ENCODE measurements at regions not wholly inside any gene's neighbourhood (a gene's known extent, or its start where the extent isn't known, plus 50 kb on each side); places are given as distances from the start of the nearest gene placed in this dataset.
"Not testable (repeated sequence)": the region's sequence is repeated elsewhere in the genome, so short reads cannot be mapped to it uniquely, and the experiment has no call there.

DNA sequence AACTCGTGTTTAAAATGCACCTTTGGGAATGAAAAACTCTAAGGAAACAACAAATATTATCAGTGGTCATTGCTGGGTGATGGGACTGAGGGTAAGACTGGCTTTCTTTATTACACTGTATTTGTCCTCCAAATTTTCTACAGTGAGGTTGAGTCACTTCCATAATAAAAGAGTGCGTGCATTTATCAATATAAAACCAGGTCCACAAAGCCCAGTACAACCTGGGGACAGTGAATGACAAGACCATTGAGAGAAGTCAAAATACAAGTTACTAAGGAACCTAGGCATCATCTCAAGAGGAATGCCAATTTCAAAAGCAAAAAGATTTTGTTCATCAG lies 76.4 kb downstream of the MAGED4 start:
- DNase-seq = no peak

DNA sequence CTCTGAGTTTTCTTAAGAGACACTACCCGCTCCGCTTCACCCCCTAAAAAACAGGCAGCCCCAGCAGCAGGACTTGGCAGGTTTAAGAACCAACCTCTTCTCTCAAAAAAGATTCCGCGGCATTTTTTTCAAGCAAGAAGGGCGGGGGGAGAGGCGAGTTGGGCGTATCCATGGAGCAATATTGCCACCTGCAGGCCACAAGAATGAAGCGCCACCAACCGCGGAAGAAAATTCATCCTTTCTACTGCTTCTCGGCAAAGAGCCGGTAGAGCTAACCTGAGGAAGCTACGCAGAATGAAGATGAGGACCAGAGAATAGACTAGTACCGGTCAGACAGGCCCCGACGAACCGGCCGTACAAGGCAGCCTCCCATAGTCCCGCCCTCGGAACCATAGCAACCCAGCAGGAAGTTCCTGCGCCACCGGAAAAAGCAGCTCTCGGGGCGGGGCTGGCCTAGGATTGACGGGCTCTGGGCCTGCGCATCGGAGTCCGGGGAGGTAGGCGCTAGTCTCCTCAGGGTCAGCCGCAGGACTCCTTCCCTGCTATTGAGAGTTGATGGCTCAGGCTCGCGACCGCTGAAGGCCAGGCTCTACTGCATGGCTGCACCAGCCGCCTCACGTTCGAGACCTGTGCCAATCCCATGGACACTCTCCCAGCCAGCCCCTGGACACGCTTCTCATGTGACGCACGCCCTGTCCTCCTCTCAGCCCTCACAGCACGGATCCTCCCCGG lies 76.9 kb downstream of the MAGED4 start:
- DNase-seq = peak; percentile 85

DNA sequence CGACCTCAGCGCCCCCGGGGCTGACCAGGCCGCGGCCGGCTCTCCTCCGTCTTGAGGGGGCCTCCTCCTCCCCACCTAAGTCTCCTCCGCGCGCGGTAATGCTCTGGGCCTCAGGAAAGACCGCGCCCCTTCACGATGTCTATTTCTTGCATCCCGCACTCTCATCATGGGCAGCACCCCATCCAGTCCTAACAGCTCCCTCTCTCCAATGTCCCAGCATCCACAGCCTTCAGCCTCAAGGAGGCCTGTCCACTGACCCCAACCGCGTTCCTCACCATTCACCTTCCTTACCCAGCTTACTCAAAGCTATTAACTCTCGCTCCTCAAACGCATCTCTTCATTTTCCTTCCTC lies 77.5 kb downstream of the MAGED4 start:
- no peak for DNase-seq

DNA sequence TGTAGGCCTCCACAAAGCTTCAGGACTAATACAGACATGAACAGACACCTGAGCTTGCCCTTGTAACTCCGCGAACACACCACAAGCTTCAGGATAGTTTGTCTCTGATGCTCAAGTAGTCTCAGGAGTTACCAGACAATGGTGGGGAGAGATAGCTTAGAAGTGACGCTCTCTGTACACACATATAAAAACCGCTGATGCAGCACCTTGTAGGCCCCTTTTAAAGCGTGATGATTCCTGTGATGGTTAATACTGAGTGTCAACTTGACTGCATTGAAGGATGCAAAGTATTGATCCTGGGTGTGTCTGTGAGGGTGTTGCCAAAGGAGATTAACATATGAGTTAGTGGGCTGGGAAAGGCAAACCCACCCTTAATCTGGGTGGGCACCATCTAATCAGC lies 78.7 kb downstream of the MAGED4 start:
- no peak for DNase-seq

DNA sequence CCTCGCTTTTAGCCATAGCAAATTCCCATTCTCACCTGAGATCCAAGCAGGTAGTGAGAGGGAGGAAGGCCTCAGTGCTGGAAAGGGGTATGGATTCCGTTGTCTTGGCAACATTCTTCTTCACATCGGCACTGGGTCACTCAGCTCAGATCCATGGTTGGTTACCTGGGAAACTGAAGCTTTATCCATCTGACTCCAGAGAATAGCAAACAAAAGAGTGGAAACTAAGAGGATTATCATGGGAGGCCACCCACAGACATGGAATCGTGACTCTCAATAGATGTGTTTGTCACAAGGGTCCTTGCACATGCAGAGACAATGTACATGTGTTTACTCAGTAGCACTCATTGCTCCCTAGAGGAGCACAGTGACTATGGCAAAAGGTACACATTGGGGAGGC lies 81.0 kb downstream of the MAGED4 start:
- DNase-seq = no peak

DNA sequence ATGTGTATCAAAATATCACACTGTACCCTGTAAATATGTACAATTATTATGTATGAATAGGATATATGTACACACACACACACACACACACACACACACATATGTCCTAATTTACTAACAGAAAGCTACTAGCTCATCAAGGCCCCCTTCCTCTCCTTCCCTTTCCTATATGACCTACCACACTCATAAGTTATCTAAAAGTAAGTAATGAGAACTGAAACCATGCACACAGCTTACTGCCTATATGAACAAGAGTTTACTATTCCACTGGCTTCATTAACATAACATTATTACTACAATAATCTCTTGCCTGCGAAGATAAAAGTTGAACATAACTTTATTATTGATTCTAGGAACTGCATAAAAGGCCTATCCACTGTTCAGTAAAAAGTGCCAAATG lies 83.8 kb downstream of the MAGED4 start:
- DNase-seq = not testable (repeated sequence)

DNA sequence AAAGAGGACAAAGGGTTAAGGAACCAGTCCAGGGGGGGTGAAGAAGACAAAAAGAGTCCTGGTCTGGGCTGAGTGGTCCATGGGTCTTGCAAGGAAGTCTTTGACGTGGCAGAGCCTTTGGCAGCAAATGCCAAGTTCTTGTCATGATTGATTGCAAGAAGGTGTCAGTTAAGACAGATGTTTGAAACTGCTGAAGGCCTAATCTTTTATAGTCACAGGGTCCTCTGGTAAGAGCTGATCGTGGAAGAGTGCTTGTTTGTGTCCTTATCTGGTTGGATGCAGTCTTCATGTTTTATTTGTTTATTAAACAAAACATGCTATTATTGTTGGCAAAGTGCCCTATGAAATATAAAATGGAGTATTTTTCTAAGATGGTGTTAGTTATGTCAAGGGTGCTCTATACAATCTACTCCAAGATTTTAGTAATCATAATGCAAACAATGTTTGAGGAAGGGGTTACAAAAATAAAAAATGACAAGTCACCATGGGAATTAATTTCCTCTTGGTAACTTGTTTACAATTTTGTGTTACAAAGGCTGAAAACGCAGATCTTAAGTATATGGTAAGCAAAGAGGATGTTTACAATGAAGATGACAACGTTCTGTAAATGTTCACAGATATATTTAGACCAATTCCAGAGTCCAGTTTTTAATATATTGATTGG lies 85.9 kb downstream of the MAGED4 start:
- DNase-seq = no peak

DNA sequence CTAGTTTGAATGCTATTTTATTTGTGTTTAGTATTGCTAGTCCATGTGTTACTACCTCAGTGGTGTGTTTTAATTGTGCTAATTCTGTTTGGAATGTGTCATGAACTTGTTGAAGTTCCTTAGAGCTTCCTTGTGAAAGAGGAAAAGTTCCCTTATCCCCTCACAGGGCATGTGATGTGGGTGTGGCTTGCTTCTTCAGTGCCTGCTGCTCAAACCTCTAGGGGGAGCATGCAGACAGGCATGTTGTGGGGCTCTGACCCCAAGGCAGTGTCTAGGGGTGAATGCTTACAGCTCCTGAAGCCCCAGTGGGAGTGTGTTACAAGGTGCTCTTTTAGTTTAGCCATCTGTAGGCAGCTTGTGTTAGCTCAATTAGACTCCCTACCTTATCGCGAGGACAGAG lies 86.5 kb downstream of the MAGED4 start:
- no peak for DNase-seq

DNA sequence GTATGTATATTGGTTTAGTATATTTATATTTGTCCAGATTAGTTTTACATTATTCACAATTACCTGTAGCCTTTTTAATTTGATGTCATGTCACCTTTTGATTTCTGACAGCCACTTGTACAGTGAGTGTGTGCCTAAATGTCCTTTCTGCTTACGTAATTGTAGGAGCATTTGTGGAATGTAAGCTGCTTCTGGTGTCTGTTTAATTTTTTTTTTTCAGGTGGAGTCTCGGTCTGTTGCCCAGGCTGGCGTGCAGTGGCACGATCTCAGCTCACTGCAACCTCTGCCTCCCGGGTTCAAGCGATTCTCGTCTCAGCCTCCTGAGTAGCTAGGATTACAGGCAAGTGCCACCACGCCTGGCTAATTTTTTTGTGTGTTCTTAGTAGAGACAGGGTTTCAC lies 91.2 kb upstream of the XAGE2 start:
- DNase-seq = no peak

DNA sequence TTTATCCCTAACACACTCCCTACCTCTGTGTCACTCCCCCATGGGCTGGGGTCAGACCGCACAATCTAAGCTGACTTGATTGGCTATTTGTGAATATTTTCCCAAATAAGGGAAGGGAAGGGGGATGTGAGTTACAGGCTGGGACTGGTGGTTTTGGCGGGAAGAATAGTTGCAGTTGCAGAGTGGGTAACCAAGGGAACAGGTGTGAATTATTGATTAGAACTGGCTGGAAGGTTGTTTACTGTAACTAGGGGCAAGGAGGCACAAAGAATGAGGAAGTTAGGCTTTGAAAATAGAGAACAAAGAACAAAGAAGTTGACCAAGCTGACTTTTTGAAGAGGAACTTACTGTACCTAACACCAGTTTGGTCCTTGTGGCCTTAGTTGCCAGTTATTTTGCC lies 88.0 kb upstream of the XAGE2 start:
- no peak for DNase-seq

DNA sequence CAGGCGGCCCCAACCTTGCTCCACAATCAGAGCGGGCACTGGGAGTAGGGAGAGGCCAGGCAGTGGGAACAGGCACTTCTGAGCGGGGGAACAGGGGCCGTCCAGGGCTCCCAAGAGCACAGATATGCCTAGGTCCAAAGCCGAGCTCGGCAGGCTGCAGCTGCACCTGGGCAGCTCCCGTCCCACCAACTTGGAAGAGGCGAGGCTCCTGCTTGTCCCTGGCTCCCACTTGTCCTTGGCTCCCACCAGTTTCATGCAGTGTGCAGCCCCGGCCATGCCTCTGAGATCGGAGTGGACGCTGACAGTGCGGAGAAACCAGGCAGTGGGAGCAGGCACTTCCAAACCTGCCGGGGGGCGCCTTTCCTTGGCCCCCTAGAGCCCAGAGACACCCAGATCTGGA lies 84.0 kb upstream of the XAGE2 start:
- no peak for DNase-seq

DNA sequence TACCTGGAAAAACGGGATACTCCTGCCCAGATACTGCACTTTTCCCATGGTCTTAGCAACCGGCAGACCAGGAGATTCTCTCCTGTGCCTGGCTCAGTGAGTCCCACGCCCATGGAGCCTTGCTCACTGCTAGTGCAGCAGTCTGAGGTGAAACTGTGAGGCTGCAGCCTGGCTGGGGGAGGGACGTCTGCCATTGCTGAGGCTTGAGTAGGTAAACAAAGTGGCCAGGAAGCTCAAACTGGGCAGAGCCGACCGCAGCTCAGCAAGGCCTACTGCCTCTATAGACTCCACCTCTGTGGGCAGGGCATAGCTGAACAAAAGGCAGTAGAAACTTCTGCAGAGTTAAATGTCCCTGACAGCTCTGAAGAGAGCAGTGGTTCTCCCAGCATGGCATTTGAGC lies 69.9 kb upstream of the XAGE2 start:
- DNase-seq = not testable (repeated sequence)

DNA sequence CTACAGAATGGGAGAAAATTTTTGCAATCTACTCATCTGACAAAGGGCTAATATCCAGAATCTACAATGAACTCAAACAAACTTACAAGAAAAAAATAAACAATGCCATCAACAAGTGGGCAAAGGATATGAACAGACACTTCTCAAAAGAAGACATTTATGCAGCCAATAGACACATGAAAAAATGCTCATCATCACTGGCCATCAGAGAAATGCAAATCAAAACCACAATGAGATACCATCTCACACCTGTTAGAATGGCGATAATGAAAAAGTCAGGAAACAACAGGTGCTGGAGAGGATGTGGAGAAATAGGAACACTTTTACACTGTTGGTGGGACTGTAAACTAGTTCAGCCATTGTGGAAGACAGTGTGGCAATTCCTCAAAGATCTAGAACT lies 60.3 kb upstream of the XAGE2 start:
- not testable (repeated sequence) for DNase-seq

Data from NCI-H2107 (cell line).